ENCODE measurements at regions not wholly inside any gene's neighbourhood (a gene's known extent, or its start where the extent isn't known, plus 50 kb on each side); places are given as distances from the start of the nearest gene placed in this dataset.

DNA sequence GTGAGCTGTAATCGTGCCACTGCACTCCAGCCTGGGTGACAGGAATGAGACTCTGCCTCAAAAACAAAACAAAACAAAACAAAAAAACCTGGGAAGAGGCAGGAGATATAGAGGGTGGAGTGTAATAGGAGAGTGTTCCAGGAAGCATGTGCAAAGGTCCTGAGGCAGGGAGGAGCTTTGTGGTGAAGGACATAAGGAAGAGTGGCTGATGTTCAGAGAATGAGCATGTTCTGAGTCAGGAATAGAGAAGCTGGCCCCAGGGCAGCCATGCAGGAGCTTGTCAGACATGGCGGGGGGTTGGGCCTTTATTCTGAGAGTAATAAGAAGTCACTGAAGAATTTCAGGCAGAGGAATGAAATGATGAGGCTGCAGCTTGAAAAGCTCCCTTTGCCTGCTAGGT lies 337.0 kb downstream of the CDH26 start (continued):
- TF ChIP-seq CBX2 (IDR thresholded peaks at IDR 0.05; ENCODE audit: borderline replicate concordance, low read depth) (no peak), GATA3 (IDR thresholded peaks at IDR 0.05; ENCODE audit: borderline replicate concordance) (no peak), EHMT2 (IDR thresholded peaks at IDR 0.05; ENCODE audit: low read depth) (no peak), KDM1A (IDR thresholded peaks at IDR 0.05; ENCODE audit: low read depth) (no peak), JUN (IDR thresholded peaks at IDR 0.05) (no peak)
- TF ChIP-seq, protein P1, sequence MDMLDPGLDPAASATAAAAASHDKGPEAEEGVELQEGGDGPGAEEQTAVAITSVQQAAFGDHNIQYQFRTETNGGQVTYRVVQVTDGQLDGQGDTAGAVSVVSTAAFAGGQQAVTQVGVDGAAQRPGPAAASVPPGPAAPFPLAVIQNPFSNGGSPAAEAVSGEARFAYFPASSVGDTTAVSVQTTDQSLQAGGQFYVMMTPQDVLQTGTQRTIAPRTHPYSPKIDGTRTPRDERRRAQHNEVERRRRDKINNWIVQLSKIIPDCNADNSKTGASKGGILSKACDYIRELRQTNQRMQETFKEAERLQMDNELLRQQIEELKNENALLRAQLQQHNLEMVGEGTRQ (IDR thresholded peaks at IDR 0.05): no peak

GRCh38 chr20:60297649-60298048 lies 339.4 kb downstream of the CDH26 start:
- FAIRE-seq: no peak
- TF ChIP-seq RFX5 (IDR thresholded peaks at IDR 0.05) (no peak), RAD21 (conservative IDR thresholded peaks at IDR 0.05 in 1 of 2, IDR thresholded peaks at IDR 0.05 in 1 of 2) (no peak), POLR2AphosphoS2 (conservative IDR thresholded peaks at IDR 0.05; ENCODE audit: low read length) (no peak), TP53 (CRISPR knock-in tag; IDR thresholded peaks at IDR 0.05) (no peak), PHF8 (IDR thresholded peaks at IDR 0.05; ENCODE audit: borderline replicate concordance, low read depth) (no peak), ZNF302 (CRISPR knock-in tag; IDR thresholded peaks at IDR 0.05) (no peak), KDM1A (IDR thresholded peaks at IDR 0.05; ENCODE audit: low read depth) (no peak), ELK1 (IDR thresholded peaks at IDR 0.05; ENCODE audit: low read depth, low read length) (no peak), TFCP2L1 (CRISPR knock-in tag; IDR thresholded peaks at IDR 0.05) (no peak), JUNB (IDR thresholded peaks at IDR 0.05) (no peak), HOXB5 (CRISPR knock-in tag; IDR thresholded peaks at IDR 0.05) (no peak), HOXA7 (CRISPR knock-in tag; IDR thresholded peaks at IDR 0.05) (no peak), ZSCAN20 (CRISPR knock-in tag; IDR thresholded peaks at IDR 0.05) (no peak), CBX2 (IDR thresholded peaks at IDR 0.05; ENCODE audit: borderline replicate concordance, low read depth) (no peak)
- TF ChIP-seq, protein P1 (IDR thresholded peaks at IDR 0.05): no peak
- TF ChIP-seq, protein P2, sequence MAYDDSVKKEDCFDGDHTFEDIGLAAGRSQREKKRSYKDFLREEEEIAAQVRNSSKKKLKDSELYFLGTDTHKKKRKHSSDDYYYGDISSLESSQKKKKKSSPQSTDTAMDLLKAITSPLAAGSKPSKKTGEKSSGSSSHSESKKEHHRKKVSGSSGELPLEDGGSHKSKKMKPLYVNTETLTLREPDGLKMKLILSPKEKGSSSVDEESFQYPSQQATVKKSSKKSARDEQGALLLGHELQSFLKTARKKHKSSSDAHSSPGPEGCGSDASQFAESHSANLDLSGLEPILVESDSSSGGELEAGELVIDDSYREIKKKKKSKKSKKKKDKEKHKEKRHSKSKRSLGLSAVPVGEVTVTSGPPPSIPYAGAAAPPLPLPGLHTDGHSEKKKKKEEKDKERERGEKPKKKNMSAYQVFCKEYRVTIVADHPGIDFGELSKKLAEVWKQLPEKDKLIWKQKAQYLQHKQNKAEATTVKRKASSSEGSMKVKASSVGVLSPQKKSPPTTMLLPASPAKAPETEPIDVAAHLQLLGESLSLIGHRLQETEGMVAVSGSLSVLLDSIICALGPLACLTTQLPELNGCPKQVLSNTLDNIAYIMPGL (CRISPR knock-in tag; IDR thresholded peaks at IDR 0.05; ENCODE audit: borderline replicate concordance): no peak
- TF ChIP-seq, protein P3, sequence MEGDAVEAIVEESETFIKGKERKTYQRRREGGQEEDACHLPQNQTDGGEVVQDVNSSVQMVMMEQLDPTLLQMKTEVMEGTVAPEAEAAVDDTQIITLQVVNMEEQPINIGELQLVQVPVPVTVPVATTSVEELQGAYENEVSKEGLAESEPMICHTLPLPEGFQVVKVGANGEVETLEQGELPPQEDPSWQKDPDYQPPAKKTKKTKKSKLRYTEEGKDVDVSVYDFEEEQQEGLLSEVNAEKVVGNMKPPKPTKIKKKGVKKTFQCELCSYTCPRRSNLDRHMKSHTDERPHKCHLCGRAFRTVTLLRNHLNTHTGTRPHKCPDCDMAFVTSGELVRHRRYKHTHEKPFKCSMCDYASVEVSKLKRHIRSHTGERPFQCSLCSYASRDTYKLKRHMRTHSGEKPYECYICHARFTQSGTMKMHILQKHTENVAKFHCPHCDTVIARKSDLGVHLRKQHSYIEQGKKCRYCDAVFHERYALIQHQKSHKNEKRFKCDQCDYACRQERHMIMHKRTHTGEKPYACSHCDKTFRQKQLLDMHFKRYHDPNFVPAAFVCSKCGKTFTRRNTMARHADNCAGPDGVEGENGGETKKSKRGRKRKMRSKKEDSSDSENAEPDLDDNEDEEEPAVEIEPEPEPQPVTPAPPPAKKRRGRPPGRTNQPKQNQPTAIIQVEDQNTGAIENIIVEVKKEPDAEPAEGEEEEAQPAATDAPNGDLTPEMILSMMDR (IDR thresholded peaks at IDR 0.05): no peak
- Histone ChIP-seq H3K4me2 (no peak overlapping the region), H3K4me3 (no peak overlapping the region), H3K9me3 (no peaks in the 10 kb centered on the region), H3K4me1 (no peaks in the 10 kb centered on the region), H3K27ac (no peak overlapping the region)
- DNase-seq (ENCODE audit: low read depth in 1 of 2, low spot score in 1 of 2): no peak
- 24% methylated on average over 9 of the region's 9 CpGs for WGBS (ENCODE audit: missing lambda C conversion rate)
- ChIA-PET POLR2A (no interaction called here), CTCF (interaction anchor here (0.6 kb wide), 1 partner anchor 865 kb away, joined by 3 read pairs; no protein-coding TSS in a partner anchor)
- no peak for ATAC-seq
